DMS153 treated with DMSO at 0.1 percent for 48 hours (cell line): ENCODE measurements at regions not wholly inside any gene's neighbourhood (a gene's known extent, or its start where the extent isn't known, plus 50 kb on each side); places are given as distances from the start of the nearest gene placed in this dataset.

ENCODE experiments used
- DNase-seq: peaks from one replicate; lab custom pipeline; 2025; ENCODE audit not compliant: unreplicated experiment; lab: John Stamatoyannopoulos, UW

DNA sequence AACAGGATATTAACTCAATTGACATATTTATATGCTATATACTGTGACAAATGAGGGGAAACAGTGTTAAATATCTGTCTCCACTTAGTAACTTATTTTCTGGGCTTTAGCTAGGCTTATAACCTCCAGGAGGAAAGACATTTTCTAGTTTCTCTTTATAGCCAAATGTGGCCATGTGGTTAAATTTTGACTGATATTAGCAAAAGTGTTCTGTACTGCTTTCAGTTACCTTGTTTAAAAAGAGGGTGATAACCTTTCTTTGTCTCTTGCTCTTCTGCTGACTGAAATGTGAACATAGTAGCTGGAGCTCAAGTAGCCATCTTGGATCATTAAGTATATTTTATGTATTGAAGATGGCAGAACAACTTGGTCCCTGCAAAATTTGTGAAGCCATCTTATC is 253.7 kb downstream of the PDHA2 start:
- DNase-seq = no peak

DNA sequence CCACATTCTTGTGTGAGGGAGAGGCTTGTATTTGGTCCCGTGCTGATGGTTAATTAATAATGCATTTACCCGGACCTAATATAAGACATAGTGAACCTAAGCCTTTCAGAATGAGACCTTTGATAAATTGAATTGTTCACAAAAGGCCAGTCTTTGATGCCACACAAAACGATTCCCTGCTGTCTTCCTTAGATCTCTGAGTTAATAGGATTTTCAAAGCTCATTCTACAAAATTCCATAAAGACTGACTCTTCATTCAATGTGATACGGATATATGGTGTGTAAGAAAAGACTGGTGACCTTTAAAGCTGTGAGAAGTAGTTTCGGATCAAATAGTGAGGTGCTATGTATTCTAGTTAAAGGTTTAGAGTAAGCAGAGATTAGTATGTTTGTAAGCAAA is 254.3 kb downstream of the PDHA2 start:
- DNase-seq = no peak

DNA sequence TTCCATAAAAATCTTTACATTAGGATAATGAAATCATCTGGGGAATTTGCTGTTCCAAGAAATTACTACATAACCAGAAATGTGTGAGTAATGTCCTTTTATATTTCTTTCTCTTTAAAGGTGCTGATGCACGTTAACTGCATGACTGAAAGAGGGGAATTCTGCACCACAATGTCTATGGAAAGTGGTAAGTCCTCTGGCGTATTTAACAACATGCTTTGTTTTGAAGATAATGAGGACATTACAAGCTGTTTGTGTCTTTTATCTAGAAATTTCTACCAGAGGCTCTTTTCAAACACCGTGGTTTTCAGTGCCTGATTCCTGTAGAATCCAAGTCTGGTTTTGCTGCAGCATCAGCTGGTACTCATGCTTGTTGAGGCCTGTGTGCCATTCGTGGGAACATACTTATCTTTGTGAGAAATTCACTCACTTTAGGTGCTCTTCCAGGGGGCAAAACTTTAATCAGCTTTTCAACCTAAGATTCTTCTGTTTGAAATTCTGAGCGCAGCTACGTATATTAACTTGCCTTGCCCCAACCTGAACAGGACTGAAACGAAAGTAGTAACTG is 257.2 kb downstream of the PDHA2 start:
- DNase-seq = no peak

DNA sequence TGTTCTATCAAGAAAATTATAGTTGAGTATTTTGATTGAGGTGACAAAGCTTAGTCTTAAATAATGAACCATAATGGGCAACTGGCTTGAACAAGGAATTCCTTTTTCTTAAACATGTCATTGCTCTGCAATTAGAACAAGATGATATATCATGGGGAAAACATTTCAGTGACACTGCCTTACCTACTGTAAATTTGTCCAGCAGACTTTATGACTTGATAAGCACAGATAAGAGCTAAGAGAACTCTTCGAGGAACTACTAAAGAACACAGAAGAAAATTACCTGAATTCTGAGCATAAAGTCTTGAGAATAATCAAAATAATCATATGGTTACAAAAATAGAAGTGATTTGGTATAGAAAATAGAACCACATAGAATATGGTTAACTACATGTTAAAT is 257.8 kb downstream of the PDHA2 start:
- DNase-seq = no peak

GRCh38 chr4:96099031-96099430 is 259.1 kb downstream of the PDHA2 start:
- no peak for DNase-seq

DNA sequence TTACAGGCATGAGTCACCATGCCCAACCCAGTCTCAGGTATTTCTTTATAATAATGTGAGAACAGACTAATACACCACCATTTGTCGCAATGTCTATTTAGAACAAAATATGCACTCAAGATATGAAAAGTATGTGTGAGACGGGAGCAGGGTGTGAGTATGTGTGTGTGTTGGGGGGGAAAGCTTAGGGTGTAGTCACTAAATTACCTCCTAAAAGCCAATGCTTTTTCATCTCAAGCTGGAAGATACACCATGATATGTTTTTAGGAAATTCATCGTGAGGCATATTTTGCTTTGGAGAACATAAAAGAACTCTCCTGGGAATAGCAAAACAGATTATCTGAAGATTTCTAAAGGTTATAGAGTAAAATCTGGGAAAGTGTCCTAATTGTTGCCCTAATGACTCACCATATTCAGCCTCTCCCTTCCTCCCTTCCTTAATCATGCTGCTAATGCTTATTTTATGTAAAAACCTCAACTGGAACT is 262.7 kb downstream of the PDHA2 start:
- no peak for DNase-seq

DNA sequence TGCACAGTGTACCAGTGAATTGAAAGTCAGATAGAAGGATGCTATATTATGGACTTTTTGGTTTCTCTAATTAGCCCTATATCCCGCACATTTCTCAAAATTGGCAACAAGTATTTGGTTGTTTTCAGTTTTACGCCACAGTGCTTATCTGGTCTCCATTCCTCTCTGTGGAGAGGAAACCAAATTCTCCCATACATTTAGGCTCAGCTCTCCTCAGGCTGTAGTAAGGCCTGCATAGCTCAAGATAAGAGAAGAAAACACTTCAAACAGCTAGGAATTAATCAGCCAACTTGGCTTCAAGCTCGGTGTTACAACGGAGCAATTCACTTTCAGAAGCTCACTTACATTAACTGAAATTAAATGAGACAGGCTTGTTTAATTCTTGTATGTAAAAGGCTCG is 263.2 kb downstream of the PDHA2 start:
- no peak for DNase-seq

GRCh38 chr4:96108146-96108545 is 268.3 kb downstream of the PDHA2 start:
- DNase-seq = no peak

DNA sequence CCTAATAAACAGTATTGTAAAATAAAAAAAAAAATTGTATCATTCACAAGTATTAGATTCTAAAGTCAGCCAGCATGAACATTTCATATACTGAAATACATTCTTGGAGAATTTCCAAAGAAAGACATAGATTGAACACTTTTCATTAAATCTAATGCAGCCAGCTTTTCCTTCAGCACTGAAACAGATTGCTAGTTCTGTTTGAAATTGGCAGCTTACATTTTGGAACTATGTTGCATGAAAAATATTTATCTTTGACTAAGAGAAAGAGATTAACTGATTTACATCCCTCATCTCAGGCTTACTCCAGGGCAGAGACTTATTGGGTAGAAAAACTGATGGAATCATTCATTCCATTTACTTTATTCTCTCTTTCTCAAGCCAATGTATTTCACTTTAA is 272.7 kb downstream of the PDHA2 start:
- DNase-seq = no peak

DNA sequence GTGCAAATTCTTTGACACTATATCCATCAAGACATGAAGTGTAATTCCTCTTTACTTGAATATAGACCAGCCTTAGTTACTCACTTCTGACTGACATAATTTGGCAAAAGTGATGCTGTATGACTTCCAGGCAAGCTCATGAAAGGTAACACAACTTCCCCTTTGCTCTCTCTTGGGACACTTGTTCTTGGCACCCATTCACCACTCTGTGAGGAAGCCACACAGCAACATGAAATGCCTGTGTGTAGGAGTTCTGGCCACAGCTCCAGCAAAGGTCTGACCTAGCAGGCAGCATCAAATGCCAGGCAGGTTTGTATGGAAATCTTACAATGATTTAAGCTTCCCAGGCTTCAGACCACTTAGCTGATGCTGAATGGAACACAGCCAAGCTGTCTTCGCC is 280.3 kb downstream of the PDHA2 start:
- DNase-seq = no peak

- no peak for DNase-seq
These were observed 286.3 kb downstream of the PDHA2 start for GRCh38 chr4:96126227-96126626.

GRCh38 chr4:96131186-96131585 is 291.3 kb downstream of the PDHA2 start:
- DNase-seq = no peak

DNA sequence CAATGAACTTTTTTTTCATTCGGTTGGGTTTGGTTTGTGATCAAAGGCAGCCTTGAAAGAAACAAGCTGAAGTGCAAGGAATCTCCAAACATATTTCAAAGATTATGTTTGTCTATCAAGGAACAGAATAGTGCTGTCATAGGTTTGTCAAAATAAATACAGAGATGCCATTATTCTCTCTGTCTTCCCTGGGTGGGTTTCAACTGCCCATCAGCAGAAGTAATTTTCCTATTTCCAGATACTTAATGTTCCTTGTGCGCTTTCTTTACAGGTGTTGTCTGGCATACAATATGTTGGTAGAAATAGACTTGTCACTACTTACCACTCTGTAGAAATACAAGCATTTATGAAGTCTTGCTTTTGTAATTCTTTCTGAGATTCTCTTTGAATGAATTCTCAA is 294.9 kb downstream of the PDHA2 start:
- DNase-seq = no peak

DNA sequence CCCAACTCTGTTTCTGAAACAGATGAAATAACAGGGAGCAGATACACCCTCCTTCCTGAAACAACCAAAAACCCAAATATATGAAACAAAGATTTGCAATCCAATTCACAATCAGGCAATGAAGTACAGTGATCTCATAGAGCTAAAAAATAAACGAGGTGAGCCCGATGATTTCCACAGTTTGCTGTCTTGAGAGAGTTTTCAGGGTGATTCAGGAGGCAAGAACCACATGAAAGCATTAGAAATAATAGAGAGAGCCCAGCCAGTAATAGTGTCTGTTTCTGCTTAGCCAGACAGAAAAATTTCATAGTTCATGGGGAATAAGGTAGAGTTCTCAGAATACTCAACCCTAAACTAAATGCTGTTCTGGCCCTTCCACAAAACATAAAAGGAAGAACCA is 296.2 kb downstream of the PDHA2 start:
- DNase-seq = no peak

- DNase-seq = no peak
These were observed 299.5 kb downstream of the PDHA2 start for GRCh38 chr4:96139251-96139929.

- DNase-seq = no peak
These were observed 305.7 kb downstream of the PDHA2 start for GRCh38 chr4:96145601-96146000.

DNA sequence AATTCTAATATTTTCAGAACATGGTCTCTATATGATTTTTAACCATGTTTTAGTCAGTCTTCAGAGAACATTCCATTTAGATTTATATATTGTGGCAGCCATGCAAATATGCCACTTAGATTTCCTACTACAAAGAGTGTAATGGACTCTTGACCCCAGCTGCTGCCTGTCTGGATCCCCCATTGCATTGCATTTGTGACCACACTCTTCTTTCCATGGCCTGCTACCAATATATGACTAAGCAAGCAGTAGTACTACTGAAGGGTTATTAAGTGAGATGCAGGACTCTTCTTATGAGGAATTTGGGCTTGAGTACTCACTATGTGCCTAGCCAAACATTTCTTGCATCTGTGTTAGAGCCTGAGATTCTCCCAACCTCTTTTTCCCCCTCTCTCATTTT is 306.8 kb downstream of the PDHA2 start:
- no peak for DNase-seq

DNA sequence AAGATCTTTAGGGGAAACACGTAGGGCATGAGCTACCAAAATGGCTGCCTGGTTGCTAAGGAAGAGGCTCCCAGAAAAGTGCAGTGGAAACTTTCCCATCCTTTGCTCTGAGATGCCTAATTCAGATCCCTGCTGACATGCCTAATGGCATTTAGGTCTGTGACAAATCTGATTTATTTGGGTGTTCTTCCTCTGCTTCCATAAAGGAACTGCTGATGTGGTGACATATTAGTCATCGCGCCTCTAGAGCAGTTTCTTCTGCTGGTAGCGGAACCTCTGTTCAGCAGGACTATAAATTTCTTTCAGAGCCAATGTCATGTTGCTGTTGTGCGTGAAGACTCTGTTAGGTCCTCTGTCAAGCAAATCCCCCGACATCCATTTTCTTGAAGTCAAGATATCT is 310.0 kb downstream of the PDHA2 start:
- DNase-seq = no peak

DNA sequence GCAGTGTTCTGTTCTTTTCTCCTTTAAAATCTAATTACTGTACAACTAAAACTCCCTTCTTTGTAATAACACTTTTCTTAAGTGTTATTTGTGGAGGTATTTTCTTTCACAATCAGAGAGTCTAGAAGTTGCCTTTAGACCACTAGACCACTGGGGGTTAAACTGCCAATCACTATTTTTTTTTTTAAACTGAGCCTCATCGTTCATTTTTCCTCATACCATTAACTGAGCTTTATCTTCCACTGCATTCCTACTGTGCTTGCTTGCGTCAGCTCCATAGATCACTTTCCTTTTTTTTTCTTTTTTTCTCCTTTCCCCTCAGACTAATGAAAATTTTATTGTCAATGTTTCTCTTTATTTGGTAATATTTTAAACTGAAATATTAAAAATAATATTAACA is 310.6 kb downstream of the PDHA2 start:
- no peak for DNase-seq

DNA sequence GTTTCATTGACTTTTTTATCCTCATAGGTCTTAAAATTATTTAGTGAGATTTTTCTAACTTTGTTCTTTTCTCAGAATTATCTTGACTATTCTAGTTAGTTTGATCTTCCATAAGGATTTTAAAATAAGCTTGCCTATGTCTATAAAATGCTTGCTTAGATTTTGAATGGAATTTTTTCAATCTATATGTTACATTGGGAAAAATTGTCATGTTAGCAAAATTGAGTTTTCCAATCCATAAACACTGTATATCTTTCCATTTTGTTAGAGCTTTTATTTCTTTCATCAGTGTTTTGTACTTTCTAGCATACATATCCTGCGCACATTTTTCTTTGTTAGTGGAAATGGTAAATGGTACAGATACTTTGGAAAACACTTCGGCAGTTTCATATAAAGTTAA is 312.9 kb downstream of the PDHA2 start:
- no peak for DNase-seq

DNA sequence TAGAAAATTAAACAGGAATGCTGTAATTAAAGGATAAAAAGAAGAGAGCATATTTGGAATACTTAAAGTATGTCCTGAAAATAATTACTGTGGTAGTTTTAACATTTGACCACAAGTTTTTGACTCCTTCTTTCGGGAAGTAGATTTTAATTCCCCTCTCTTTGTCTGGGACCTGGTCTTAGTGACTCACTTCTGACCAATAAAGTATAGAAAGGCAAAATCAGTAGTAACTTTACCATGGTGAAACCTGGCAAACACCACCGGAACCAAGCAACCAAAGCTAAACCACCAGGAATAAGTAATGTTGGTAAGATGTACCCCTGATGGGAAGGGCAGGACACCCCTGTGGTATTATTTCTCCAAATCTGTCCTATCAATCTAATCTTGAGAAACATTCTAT is 314.8 kb downstream of the PDHA2 start:
- no peak for DNase-seq

DNA sequence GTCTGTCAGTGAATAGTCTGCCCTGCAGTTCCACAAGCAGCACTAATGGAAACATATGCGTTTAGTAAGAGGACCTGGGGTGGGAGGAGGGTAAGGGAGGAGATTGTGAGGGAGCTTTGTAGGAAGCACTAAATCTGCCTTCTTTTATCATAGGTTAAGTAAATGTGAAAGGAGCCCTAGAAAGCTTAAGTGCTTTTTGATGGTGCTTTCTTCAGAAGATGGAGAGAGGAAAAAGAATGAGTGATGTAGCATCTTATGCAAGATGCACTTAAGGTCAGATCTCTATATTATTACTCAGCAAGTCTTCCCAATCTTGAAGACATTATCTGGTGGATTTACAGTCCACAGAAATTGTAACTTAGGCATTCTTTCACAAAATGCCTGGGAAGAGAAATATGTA is 322.7 kb downstream of the PDHA2 start:
- DNase-seq = no peak

DNA sequence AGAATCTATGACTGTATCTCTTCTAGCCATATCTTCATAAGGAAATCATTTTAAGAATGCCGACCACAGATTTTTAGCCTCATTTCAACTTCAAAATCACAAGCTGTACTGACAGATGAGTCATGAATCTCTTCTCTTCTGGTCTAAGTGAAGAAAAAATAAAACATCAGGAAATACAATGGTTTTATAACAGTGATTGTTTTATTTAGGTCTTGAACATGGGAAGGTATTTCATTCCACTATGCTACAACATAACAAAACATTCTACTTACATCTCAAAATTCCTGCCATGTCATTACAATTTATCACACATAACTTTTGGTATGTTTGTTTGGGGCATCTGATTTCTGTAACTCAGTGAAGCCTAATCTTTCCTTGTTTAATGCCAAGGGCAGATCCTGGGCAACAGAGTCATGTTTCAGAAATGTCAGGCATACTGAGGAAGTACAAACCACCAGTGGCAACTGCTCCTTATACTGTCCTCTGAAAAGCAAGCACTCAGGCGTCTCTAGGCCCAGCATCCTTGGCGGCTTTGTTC is 325.0 kb downstream of the PDHA2 start:
- no peak for DNase-seq
